HG02588 (cell line): ENCODE measurements at regions not wholly inside any gene's neighbourhood (a gene's known extent, or its start where the extent isn't known, plus 50 kb on each side); places are given as distances from the start of the nearest gene placed in this dataset.

Experiments
- ATAC-seq: cut with Tn5 transposase; IDR thresholded peaks from one replicate; pipeline ENCODE4 v1.9.1; 2021; ENCODE audit warnings: mild to moderate bottlenecking, moderate library complexity; ENCODE audit not compliant: unreplicated experiment

DNA sequence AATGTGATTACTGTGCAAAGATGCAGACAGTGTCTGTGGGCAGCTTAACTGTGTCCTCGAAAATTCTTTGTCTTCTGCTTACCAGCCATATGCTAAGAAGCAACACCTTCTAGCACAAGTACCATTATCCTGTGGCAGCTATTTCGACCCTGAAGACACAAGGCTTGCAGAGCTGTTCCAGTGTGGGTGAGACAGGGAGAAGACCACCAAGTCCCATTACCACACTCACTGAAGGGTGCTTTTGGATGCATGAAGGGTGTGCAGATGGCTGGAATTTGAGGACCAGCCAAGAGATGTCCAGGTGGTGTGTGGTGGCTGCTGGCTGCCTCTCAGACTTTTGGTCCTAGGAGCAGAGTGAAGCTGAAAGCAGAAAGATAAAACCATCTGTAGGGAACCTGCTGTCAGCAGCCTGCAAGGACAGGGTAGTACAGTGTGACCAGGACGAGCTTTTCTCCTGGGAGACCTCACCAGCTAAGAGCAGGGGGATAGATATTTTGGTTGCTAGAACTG, 161.8 kb downstream of the ICE1 start:
- ATAC-seq = no peak

DNA sequence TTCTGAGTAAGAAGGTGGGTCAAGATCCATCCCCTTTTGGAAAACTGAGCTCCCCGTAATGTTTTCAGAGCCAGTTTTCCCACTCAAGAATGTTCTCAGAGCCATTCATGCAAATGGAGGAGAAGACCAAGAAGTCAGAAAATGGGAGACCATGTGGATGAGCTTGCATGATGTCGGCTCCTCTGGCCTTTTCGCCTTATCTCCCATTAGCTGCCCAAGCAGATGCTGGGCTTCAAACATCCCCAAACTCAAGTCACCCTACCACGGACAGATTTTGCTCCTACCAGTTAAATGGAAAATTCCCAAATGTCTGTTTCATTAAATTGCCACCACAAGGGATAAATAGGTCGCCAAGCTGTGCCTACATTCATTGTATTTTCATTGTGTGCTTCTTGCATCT, 161.4 kb downstream of the ICE1 start:
- no peak for ATAC-seq

DNA sequence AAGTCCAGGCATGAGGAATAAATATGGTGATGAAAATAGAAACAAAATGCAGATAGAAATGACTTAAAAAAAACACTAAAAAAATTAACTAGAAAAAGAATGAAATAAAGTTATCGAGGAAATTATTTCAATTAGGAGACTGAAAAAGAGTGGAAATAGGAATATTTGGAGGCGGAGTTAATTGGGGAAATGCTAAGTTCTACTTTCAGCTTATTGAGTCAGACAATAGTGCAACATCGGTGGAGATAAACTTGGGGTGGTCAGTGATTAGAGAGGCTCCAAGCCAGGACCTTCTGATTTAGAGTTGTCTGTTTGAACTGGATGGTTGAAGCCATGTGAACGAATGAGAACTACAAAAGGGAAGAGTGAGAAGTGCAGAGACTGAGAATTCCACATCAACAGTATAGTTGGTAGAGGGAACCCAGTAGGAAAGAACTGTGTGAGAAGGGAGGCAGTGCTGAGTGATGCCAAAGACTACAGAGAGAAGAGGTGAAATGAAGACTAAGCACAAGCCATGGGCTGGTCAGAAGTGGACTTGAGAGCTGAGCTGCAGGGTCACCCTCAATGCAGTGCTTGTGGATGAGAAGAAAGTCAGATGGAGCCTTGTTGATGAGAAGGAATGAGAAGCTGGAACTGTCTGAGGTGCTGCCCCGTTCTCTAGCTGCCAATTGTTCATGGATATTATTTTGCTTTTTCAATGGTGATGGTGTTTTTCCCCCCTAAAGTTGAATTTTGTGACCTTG, 160.7 kb downstream of the ICE1 start:
- ATAC-seq = no peak

DNA sequence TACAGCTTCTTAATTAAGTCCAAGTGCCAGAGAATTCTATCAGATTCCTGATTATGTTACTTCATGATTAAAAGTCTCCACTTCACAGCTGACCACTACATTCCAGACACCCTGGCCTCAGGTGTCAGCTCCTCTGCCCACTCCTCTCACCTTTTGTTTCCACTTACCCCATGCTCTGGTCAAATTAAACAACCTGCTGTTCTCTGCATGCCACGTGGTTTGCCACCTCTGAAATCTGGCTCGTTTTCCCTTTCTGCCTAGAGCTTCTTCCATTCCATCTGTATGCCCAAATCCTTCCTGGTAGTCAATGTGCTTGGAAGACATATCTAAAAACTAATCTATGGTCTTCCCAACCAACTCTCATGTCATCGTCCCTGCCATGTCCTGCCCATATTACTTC, 158.6 kb downstream of the ICE1 start:
- ATAC-seq = no peak

DNA sequence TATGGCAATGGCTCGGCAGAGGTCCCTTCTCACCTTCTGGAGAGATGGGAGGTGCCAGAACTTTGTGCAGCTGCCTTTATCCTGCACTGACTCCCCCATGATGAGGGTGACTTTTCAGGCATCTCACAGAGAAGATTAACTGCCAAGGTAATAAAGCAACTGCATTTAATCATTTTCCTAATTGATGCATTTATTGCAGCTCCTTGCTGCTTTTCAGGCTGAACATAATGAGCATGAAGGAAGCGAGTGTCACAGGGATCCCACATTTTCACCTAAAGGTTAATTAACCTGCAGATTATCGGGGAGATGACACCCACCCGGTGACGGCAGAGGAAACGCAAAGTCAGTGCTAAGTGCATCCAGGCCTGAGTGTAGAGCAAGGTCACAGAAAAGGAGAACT, 154.3 kb downstream of the ICE1 start:
- no peak for ATAC-seq

DNA sequence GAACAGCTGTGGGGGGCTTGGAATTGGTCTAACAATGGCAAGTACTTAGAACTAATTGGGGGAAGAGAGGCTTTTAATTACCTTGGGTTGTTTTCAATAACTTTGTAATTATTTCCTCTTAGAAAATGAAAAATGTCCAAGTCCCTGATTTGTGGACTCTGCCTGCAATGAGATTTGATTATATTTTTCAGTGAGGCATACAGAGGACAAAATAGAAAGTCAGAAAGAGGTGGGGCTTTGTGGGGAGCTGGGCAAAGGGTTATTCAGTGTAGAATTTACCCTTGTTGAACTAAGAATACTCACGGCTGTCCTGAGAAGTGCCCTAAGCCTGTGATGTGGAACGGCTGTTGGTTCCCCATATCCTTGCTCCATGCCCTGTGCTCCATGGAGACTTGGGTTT, 153.0 kb downstream of the ICE1 start:
- ATAC-seq = no peak

DNA sequence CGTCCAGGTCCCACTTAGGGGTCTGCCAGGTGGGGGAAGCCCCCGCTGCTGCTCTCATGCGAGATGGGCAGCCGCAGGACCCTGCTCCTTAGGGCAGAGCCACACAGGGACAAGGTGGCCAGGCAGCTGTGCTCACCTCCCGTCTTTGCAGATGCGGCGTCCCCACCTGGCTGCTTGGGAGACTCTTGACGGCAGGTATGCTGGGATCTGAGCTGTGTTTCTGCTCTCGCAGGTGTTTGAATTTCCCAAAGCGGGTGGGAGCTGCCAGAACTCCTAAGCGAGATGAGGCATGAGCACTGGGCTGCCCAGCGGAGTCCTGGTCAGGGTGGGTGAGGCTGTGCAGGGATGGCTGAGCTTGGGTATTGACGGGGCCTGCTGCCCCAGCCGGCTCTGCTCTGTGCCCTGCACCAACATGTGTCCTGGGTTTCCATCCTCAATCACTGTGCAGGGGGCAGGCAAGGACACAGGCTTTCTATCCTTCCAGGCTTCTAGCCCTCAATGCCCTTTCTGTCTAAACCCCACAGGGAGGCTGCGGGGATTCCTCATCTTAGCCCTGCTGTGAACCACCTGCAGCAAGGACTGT, 151.4 kb downstream of the ICE1 start:
- no peak for ATAC-seq

DNA sequence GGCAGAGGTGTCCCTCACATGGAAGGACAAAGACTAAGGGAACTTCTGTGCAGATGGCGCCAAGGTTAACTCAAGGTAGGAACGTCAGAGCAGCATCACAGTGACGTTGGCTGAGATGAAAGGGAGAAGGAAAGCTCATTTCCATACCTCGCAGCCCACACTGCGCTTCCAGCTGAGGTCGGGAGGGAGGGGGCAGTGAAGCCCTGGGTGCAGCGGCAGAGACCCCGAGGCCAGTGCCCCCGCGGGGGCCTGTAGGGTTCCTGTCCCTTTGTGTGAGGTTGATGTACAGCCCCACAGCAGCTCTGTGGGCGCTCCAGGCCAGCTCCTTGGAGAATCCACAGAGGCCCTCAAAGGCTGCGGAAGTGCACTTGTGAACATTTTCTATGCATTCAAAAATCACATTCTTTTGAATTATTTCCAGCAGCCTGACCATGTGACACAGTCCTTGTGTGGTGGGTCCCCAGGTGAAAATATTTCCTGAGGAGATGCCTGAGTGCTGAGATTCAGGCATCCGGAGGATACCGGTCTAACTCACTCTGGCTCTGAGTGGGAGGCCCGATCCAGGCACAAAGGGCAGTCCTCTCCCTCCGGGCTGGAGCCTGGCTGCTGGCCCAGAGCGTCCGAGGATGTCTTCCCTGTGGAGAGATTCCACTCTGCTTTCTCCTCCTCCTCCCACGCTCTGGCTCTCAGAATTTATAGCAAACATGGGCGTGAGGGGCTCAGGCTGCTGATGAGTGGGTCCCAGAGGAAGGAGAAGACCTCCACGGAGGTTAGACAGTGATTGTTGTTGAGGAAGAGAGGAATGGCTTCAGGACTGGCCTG, 150.7 kb downstream of the ICE1 start:
- no peak for ATAC-seq

DNA sequence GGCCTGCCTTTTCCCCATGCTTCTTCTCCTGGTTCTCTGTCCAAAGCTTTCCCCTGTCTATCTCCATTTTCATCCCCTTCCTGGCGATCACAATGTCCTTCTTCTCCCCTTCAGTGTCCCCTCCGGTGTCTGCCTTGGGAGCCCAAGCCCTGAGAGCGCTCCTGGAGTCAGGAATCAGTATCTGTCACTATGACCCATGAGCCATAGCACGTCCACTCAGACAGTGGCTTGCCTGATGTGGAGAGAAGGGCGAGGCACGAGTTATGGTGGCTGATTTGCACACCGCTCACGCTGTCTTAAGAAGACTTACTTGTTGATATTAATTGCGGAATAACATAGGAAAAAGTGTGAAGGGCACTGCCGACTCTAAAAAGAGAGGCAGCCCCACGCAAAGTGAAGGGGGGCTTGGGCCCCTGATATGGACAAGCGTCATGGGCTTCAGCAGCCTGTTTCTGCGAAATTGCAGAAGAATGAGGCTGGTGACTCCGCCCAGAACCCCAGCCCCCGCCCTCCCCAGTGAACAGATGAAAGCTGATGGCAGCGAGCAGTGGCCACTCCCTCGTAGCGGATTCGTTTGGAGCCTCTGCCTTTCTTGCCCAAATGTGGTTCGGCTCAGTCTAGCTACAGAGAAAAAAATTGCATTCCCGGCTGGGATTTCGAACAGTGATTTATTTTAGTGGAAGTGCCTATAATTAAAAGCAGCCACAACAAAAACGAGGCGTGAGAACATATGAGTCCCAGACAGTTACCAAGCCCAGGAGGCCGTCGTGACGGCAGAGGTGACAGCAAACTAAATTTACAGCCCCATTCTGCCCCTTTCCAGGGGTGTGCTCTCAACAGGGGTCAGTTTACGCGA, 149.8 kb downstream of the ICE1 start:
- no peak for ATAC-seq

DNA sequence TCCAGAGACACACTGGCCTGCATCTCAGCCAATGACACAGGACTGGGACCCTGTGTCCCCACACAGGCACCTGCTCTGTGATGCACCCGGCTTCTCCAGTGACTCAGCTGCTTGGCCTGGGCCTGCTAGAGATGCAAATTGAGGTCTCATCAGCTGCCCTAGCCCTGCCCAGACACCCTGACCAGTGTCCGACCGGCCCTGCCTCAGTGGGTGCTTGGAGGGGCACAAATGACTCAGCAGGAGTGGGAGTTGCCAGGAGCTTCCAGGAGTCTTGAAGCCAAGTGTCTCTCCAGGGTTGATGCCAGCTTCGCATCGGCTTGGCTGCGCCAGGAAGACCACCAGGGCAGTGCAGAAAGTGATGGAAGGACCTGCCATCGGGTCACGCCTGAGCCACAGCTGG, 148.2 kb downstream of the ICE1 start:
- no peak for ATAC-seq

DNA sequence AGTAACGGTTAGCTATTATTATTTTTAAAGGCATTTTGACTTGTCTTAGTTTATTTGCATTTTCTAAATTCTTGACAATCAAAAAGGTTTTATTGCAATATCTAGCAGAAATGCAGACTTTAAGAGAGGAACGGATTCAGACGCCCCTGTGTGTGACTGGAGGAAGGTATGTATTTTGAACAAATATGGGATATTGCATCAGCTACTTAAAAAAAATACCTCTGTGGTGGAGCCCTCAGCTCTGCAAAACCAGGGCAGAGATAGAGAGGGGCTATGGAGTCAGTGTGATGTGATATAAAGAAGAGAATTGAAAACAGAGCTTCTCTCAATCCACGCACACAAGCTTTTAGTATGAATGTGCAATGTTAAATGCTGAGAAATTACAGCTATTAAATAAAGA, 142.4 kb downstream of the ICE1 start:
- no peak for ATAC-seq

DNA sequence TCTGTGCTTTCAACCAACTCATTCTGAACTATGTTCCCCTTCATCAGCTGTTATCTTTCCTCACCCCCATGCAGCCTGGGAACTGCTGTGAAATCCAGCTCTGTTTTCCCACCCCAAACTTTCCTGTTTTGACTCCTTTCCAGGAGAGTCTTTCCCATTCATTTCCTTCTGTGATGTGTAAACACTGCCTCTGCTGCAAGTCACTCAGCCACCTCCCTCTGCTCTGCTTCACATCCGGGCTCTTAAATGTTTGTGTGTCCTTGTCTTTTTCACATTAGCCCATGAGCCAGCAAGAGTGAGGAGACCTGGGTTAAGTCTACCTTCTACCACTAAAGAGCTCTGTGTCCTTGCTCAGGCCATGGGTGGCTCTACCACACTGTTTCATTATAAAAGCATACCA, 137.5 kb downstream of the ICE1 start:
- no peak for ATAC-seq

DNA sequence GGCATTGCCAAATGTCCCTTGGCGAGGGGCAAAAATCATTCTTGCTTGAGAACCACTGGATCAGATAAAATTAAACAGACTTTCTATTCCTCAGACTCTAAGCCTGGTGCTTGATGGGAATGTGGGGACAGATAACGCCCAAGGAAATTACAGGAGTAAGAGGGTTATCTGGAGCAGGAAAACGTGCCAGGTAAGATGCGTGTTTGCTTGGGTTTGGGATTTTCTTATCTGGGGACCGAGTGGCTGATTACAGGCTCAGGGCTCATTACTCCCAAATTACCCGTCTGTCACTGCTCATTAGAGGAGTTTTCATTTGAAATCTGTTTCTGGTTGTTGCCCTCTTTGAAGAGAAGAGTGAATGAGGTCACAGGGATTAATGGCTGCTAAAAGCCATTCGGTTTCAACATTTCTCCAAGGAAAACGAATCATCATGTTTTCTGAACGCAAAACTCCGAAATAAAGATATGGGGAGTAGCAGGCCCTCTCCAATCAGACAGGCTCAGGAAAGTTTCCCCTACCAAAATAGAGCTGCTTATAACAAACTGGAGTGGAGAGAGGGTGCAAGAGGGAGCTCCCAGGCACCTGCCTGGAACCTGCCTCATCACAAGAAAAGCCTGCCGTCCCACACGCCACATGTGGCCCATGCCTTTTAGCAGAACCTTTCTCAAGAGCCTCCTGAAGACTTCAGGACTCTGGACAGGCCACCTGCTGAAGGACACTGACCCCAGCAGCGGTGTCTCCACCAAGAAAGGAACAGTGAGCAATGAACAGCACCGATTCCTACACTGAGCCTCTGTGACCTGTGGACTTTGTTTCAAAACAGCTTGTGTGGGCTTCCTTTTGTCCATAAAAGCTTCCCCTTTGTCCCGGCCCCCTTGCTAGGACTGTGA, 136.4 kb downstream of the ICE1 start:
- no peak for ATAC-seq

DNA sequence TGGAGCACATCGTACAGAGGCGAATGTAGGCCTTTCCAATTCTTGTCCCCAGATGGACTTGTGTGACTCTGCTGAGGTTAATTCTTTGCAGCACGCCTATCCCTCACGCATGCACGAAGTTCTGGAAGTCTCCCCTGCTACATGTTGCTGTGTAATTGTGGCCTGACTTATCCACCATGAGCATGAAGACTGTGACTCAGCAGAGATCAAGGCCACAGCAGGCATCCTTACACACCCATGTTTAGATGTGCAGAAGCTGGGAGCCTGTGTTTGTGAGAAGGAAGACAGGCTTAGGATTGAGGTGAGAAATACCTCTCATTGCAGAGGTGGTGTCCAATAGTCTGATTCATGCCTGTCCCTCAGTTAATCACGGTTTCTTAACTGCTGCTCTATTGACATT, 135.6 kb downstream of the ICE1 start:
- ATAC-seq = no peak

DNA sequence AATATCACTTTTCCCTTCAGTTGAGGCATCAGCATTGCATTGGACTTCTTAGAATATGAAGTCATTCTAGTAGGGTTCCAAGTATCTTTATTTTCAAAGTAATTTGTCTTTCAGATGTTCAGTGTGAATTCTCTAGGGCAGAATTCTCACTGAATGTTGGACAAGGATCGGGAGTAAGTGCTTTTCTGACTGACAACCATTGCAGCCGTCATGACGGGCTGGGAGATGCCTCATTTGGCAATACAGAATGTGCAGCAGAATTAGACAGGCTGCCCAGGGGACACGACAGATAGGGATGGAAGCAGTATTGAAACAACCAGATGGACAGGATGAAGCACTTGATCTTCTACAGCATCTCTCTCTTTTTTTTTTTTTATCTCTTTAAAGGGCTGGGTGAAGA, 129.0 kb downstream of the ICE1 start:
- ATAC-seq = no peak

DNA sequence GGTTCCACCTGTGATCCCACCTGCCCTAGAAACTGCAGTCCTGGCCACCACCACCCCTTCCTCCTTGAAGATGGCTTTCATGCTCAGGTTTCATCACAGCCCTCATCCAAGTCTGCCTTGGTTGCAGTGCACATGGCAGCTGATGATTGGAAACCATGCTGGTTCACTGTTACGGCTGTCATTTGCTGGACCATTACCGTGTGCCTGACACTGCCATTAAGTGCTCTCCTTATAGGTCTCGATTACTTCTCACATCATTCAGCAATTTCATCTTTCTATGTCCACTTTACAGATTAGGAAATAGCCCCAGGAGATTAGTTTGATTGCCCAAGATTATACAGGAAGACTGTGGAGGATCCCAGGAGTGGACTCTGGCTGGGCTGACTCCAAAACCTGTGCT, 123.9 kb downstream of the ICE1 start:
- no peak for ATAC-seq

DNA sequence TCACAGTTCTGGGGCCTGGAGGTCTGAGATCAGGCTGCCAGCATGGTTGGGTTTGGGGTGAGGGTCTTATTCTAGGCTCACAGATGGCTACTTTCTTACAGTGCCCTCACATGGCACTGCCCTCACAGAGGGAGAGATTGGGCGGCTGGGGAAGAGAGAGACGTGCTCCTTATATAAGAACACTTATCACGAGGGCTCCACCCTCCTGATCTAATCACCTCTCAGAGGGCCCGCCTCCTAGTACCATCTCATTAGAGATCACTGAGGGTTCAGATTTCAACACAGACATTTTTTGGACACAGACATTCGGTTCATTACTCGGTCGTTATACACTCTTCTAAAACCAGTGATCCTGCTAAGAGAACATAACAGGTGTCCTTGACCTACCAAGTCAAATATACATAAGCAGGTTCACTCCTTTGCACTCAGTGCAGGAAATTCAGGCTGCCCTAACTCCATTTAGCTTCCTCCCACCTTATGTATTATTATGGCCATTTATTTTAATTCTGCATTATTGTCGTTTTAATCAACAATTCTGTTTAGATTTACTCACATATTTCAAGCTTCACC, 121.7 kb downstream of the ICE1 start:
- no peak for ATAC-seq

DNA sequence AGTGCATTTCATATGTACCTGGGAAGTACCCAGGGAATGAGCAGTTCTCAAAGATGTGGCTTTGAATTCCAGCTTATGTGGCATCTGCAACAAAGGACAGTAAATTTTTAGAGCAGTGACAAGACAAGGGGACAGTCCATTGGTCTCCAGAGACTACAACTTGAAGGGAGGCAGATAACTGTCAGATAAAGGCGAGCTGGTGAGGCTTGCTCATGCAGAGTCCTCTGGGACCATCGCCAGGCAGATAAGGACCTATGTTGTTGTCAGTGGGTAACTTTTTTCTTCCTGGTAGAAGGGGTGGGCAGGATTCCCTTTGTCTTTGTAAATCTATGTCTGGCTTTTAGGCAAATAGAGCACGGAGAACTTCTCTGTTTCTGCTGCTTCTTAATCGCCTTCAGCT, 120.2 kb downstream of the ICE1 start:
- ATAC-seq = no peak

DNA sequence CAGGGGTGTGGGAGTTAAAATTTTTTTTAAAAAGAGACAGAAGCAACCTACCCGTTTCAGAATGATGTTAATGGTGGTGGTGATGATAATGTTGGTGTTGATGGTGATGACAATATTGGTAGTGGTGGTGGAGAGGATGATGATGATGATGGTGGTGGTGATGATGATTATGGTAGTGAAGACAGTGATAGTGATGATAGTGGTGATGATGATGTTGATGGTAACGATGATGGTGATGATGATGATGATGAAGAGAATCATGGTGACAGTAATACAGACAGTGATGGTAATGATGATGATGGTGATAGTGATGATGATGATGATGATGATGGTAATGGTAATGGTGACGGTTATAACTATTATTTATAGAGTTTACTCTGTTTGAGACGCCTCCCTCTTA, 117.6 kb downstream of the ICE1 start:
- no peak for ATAC-seq
